ENCODE measurements at regions not wholly inside any gene's neighbourhood (a gene's known extent, or its start where the extent isn't known, plus 50 kb on each side); places are given as distances from the start of the nearest gene placed in this dataset.

- no peak for TF ChIP-seq CTCF (IDR thresholded peaks at IDR 0.05; ENCODE audit: unreplicated experiment in 3 of 3)
- peaks cover 58% of the 10 kb centered on the region for H3K9me3 Mint-ChIP-seq
- no peak overlapping the region for H3K4me3 Mint-ChIP-seq
- peaks cover 7% of the 10 kb centered on the region for H3K36me3 Mint-ChIP-seq (ENCODE audit: low read depth)
- H3K27me3 Mint-ChIP-seq (ENCODE audit: low read depth) = no peaks in the 10 kb centered on the region
- no peaks in the 10 kb centered on the region for H3K4me1 Mint-ChIP-seq
- no peak overlapping the region for H3K27ac Mint-ChIP-seq
Observed at GRCh38 chr16:35147556-35148504, 1688.4 kb downstream of the TP53TG3F start.

- no peak overlapping the region for H3K4me3 Mint-ChIP-seq
- peaks cover 63% of the 10 kb centered on the region for H3K9me3 Mint-ChIP-seq
- no peaks in the 10 kb centered on the region for H3K4me1 Mint-ChIP-seq
- no peak overlapping the region for H3K27ac Mint-ChIP-seq
- no peak for TF ChIP-seq CTCF (IDR thresholded peaks at IDR 0.05; ENCODE audit: unreplicated experiment in 3 of 3)
- no peaks in the 10 kb centered on the region for H3K27me3 Mint-ChIP-seq (ENCODE audit: low read depth)
- H3K36me3 Mint-ChIP-seq (ENCODE audit: low read depth) = peaks cover 7% of the 10 kb centered on the region
Observed at GRCh38 chr16:35148748-35149147, 1689.3 kb downstream of the TP53TG3F start.

DNA sequence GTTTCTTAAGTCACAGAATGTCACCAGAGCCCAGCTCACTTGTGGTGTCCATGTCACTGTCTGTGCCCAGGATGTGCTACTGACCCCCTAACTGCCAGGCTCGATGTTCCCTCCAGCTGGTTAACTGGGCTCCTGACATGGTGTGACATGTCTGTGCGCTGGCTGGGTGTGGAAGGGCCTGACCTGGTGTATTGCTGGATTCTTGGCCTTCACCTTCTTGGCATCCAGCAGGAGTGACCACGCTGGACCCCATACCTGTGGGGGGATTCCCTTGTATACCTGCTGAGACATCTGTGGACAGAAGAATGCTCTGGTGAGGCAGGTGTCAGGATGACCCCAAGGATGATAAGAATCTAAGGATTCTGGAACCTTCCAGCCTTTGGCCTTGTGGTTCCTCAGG lies 1690.1 kb downstream of the TP53TG3F start:
- Mint-ChIP-seq H3K36me3 (ENCODE audit: low read depth) (peaks cover 4% of the 10 kb centered on the region), H3K27ac (no peak overlapping the region), H3K27me3 (ENCODE audit: low read depth) (no peaks in the 10 kb centered on the region), H3K4me1 (no peaks in the 10 kb centered on the region), H3K9me3 (peaks cover 62% of the 10 kb centered on the region), H3K4me3 (no peak overlapping the region)
- TF ChIP-seq CTCF (IDR thresholded peaks at IDR 0.05; ENCODE audit: unreplicated experiment in 3 of 3) = no peak

DNA sequence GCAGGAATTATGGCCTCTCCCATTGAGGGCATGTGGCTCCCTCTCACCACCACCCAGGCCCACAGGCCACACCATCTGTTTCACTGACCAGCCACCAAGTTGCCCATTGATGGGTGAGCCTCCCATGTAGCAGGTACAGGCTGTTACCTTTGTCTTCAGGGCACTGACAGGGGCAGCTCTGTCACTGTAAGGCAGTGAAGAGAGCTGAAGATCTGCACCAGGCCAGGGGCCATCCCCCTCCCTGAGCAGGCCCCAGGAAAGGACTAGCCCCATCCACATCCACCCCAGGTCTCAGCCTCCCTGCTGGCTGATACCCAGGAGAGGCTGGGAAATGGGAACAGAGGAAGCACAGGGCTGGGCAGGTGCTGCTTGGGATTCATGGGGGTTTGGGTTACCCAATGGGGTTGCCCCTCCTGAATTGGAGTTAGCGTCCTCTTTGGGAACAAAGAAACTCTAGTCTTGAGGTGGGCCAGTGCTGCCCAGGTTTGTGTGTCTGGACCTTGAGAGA lies 1691.4 kb downstream of the TP53TG3F start:
- peaks cover 63% of the 10 kb centered on the region for H3K9me3 Mint-ChIP-seq
- no peak overlapping the region for H3K27ac Mint-ChIP-seq
- H3K36me3 Mint-ChIP-seq (ENCODE audit: low read depth) = peaks cover 4% of the 10 kb centered on the region
- no peaks in the 10 kb centered on the region for H3K4me1 Mint-ChIP-seq
- TF ChIP-seq CTCF (IDR thresholded peaks at IDR 0.05; ENCODE audit: unreplicated experiment in 3 of 3) = no peak
- H3K27me3 Mint-ChIP-seq (ENCODE audit: low read depth) = no peaks in the 10 kb centered on the region
- no peak overlapping the region for H3K4me3 Mint-ChIP-seq

- Mint-ChIP-seq H3K36me3 (ENCODE audit: low read depth) (peaks cover 4% of the 10 kb centered on the region), H3K27me3 (ENCODE audit: low read depth) (no peaks in the 10 kb centered on the region), H3K27ac (no peak overlapping the region), H3K4me1 (no peaks in the 10 kb centered on the region), H3K9me3 (peaks cover 66% of the 10 kb centered on the region), H3K4me3 (no peak overlapping the region)
- TF ChIP-seq CTCF (IDR thresholded peaks at IDR 0.05; ENCODE audit: unreplicated experiment in 3 of 3) = no peak
Observed at GRCh38 chr16:35152067-35152627, 1692.7 kb downstream of the TP53TG3F start.

All from nephron (organoid).